CD4-positive, alpha-beta memory T cell (primary cell): ENCODE measurements at regions not wholly inside any gene's neighbourhood (a gene's known extent, or its start where the extent isn't known, plus 50 kb on each side); places are given as distances from the start of the nearest gene placed in this dataset.

Source experiments
- CTCF ChIA-PET: fragments of 350-600 bp; sonication (Branson Sonifier 250); formaldehyde crosslinking; loops from one replicate; lab custom pipeline; 2021; ENCODE audit warnings: inconsistent platforms; ENCODE audit not compliant: partially characterized antibody; lab: Charles Lee
- POLR2A ChIA-PET: fragments of 350-600 bp; sonication (Branson Sonifier 250); formaldehyde crosslinking; loops from one replicate; lab custom pipeline; 2021; ENCODE audit not compliant: partially characterized antibody; lab: Charles Lee
- DNase-seq, 5 donors: peaks; one replicate each; pipeline versions ENCODE4 v3.0.0 to v3.0.0-alpha.2; 2020 to 2022; ENCODE audit warnings: mixed read lengths in 1 of 5
- H3K27ac ChIP-seq: one replicate; pipeline ENCODE4 v1.7.0; 2013; ENCODE audit warnings: low read depth, low read length
- H3K27me3 ChIP-seq: 2 replicates; pipeline ENCODE4 v1.7.0; 2013; ENCODE audit warnings: mild to moderate bottlenecking, low read length, moderate library complexity; ENCODE audit not compliant: insufficient read depth
- H3K36me3 ChIP-seq: 2 replicates; pipeline ENCODE4 v1.7.0; 2013; ENCODE audit warnings: mild to moderate bottlenecking, low read length, moderate library complexity; ENCODE audit not compliant: insufficient read depth
- H3K4me1 ChIP-seq: 2 replicates; pipeline ENCODE4 v1.7.0; 2013; ENCODE audit warnings: mild to moderate bottlenecking, low read length, moderate library complexity; ENCODE audit not compliant: insufficient read depth
- H3K4me3 ChIP-seq, 2 donors: one replicate each; pipeline ENCODE4 v1.7.0; 2013; ENCODE audit warnings: low read length in 2 of 2, mild to moderate bottlenecking in 1 of 2
- H3K9me3 ChIP-seq, 2 donors: one replicate each; pipeline ENCODE4 v1.7.0; 2013; ENCODE audit warnings: low read length in 2 of 2, control low read depth in 1 of 2; ENCODE audit not compliant: control insufficient read depth in 1 of 2
- H3K27ac Mint-ChIP-seq, 7 donors: one replicate each; pipeline ENCODE4 v1.8.0; 2020 to 2021; ENCODE audit warnings: mixed read lengths in 7 of 7, mild to moderate bottlenecking in 6 of 7, inconsistent platforms in 3 of 7, moderate library complexity in 3 of 7
- H3K27me3 Mint-ChIP-seq, 2 donors: one replicate each; pipeline ENCODE4 v1.8.0; 2020 to 2021; ENCODE audit warnings: mixed read lengths in 2 of 2
- H3K36me3 Mint-ChIP-seq, 2 donors: one replicate each; pipeline ENCODE4 v1.8.0; 2020 to 2021; ENCODE audit warnings: mixed read lengths in 2 of 2, inconsistent platforms in 1 of 2, mild to moderate bottlenecking in 1 of 2
- H3K4me1 Mint-ChIP-seq, 4 donors: one replicate each; pipeline ENCODE4 v1.8.0; 2020 to 2021; ENCODE audit warnings: mixed read lengths in 4 of 4, mild to moderate bottlenecking in 1 of 4
- H3K4me3 Mint-ChIP-seq, 8 donors: one replicate each; pipeline ENCODE4 v1.8.0; 2020 to 2021; ENCODE audit warnings: mixed read lengths in 8 of 8, mild to moderate bottlenecking in 7 of 8, moderate library complexity in 6 of 8, inconsistent platforms in 3 of 8
- H3K9me3 Mint-ChIP-seq, 8 donors: one replicate each; pipeline ENCODE4 v1.8.0; 2020 to 2021; ENCODE audit warnings: mixed read lengths in 8 of 8, mild to moderate bottlenecking in 5 of 8, inconsistent platforms in 3 of 8, moderate library complexity in 1 of 8
- intact Hi-C: fragments of 100-400 bp; cut with micrococcal nuclease; formaldehyde crosslinking; loops from one replicate; pipeline ENCODE4 v1.15.1; 2023

DNA sequence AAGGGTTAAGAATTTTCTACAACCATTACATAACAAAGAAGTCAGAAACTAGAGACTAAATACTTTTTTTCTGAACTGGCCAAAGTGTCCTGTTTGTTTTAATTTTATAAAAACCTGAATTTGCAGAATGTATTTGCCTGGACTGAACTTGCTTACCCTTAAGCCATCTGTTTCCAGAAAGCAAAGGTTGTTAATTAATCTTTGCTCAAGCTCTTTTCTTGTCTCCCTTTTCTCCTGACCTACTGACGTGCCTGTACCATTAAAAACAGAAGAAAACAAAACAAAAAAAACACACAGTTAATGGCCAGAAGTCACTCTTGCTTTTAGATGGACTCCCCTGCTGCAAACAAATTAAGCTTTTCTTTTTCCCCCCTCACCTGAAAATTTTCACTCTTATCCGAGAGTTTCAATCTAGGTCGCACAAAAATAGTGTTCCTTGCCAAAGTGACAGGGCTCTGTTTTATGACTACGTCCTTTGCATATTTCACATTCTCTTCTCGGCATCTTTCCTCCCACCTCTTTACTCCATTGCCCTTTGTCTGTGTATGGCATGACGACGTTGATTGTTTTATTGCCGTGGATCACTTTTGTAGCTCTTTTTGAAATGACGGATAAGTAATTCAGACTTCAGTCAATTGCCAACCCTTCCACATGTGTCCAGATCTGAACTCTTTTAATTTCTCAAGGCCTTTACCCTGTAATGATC is 333.8 kb upstream of the GRIN3A start:
- no peak overlapping the region for H3K4me3 Mint-ChIP-seq
- H3K36me3 ChIP-seq, result no peaks in the 10 kb centered on the region
- no peak overlapping the region for H3K27ac ChIP-seq
- no peak overlapping the region for H3K4me3 ChIP-seq
- DNase-seq, result no peak
- intact Hi-C loops, result no loop called here
- H3K27ac Mint-ChIP-seq, result no peak overlapping the region
- no peaks in the 10 kb centered on the region for H3K4me1 ChIP-seq
- no peaks in the 10 kb centered on the region for H3K4me1 Mint-ChIP-seq
- no peaks in the 10 kb centered on the region for H3K27me3 Mint-ChIP-seq
- no peaks in the 10 kb centered on the region for H3K27me3 ChIP-seq
- H3K36me3 Mint-ChIP-seq, result no peaks in the 10 kb centered on the region
- no peaks in the 10 kb centered on the region for H3K9me3 ChIP-seq
- H3K9me3 Mint-ChIP-seq, result peaks cover 0 to 14% (median 5%) of the 10 kb centered on the region in 8 donors
- POLR2A ChIA-PET, result no interaction called here
- CTCF ChIA-PET, result no interaction called here

DNA sequence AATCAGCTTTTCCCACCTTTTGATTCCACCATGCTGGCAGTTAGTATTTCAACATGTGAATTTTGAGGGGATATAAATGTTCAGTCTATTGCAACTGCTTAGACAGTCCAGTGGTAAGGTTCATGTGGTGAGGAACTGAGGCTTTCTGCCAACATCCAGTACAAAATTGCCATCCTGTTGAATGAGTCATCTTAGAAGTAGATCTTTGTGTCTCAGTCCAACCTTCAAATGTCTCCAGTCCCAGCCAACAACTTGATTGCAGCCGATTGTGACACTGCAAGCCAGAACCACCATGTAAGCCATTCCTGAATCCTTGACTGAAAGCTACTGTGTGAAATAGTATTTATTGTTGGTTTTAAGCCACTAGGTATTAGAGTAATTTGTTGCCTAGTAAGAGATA is 331.5 kb upstream of the GRIN3A start:
- H3K27ac Mint-ChIP-seq, result no peak overlapping the region
- no peaks in the 10 kb centered on the region for H3K4me1 ChIP-seq
- intact Hi-C loops, result no loop called here
- no peak for DNase-seq
- no peaks in the 10 kb centered on the region for H3K27me3 ChIP-seq
- ChIA-PET POLR2A (no interaction called here), CTCF (no interaction called here)
- no peaks in the 10 kb centered on the region for H3K36me3 Mint-ChIP-seq
- no peak overlapping the region for H3K27ac ChIP-seq
- no peaks in the 10 kb centered on the region for H3K9me3 ChIP-seq
- H3K36me3 ChIP-seq, result no peaks in the 10 kb centered on the region
- peaks cover 0 to 14% (median 5%) of the 10 kb centered on the region in 8 donors for H3K9me3 Mint-ChIP-seq
- no peak overlapping the region for H3K4me3 ChIP-seq
- H3K4me3 Mint-ChIP-seq, result no peak overlapping the region
- H3K27me3 Mint-ChIP-seq, result no peaks in the 10 kb centered on the region
- H3K4me1 Mint-ChIP-seq, result no peaks in the 10 kb centered on the region

DNA sequence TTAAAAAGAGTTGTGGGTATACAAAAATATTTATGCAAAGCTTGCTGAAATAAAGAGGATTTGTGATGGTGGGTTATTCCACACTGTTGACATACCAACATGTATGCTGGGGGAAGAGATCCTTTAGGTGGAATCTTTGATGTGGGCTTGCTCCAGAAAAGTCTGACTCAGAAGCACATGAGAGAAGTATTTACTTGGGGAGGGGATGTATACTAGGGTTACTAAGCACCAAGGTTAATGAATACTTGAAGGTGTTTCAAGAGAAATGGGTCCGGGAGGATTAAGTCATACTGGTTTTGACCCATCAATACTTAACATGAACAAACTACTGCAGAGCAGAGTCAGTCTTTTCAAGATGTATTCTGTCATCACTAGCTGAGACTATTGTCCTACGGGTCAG is 316.4 kb upstream of the GRIN3A start:
- intact Hi-C loops, result loop anchor here (10.0 kb wide), 1 partner anchor 60 kb away; no protein-coding TSS in a partner anchor
- Mint-ChIP-seq H3K4me1 (no peaks in the 10 kb centered on the region), H3K9me3 (peaks cover 0 to 7% (median 1%) of the 10 kb centered on the region in 8 donors), H3K27ac (no peak overlapping the region), H3K4me3 (no peak overlapping the region), H3K27me3 (no peaks in the 10 kb centered on the region), H3K36me3 (no peaks in the 10 kb centered on the region)
- DNase-seq, result no peak
- H3K36me3 ChIP-seq, result no peaks in the 10 kb centered on the region
- H3K4me3 ChIP-seq, result no peak overlapping the region
- no peaks in the 10 kb centered on the region for H3K9me3 ChIP-seq
- no peaks in the 10 kb centered on the region for H3K4me1 ChIP-seq
- no peak overlapping the region for H3K27ac ChIP-seq
- ChIA-PET CTCF (no interaction called here), POLR2A (no interaction called here)
- H3K27me3 ChIP-seq, result no peaks in the 10 kb centered on the region

DNA sequence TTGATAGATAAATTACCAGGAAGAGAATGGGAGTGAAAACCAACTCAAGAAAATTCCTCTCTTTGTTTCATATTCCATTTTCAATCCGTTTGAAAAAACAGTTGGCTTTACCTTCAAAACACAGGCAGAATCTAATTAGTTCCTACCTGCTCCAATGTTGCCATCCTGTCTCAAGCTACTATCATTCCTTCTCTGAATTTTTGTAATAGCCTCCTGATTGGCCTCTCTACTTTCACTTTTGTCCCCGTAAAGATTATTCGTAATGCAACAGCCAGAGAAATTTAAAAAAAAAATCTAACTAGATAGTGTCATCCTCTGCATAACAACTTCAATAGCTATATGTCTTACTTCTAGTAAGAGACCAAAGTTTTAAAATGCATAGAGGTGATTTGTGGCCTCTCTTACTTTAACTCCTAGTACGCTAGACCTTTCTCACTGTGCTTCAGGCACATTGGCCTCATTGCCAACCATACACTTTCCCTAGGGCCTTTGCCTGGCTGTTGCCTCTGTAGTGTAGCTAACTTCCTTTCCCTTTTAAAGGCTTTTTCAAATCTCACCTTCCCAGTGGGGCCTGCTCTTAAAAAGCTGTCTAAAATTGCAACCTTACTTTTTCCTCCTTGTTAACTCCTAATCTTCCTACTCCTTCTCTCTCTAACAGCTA is 311.3 kb upstream of the GRIN3A start:
- POLR2A ChIA-PET, result no interaction called here

DNA sequence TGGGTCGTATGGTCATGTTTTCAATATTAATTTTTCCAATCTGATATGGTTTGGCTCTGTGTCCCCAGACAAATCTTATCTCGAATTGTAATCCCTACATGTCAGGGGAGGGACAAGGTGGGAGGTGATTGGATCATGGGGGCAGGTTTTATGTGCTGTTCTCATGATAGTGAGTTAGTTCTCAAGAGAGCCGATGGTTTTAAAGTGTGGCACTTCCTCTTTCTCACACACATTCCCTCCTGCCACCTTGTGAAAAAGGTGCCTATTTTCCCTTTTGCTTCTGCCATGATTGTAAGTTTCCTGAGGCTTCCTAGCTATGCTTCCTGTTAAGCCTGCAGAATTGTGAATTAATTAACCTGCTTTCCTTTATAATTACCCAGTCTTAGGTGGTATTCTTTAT is 309.1 kb upstream of the GRIN3A start:
- Mint-ChIP-seq H3K27me3 (no peaks in the 10 kb centered on the region), H3K9me3 (peaks cover 0 to 10% (median 5%) of the 10 kb centered on the region in 8 donors), H3K36me3 (no peaks in the 10 kb centered on the region), H3K27ac (no peak overlapping the region), H3K4me3 (no peak overlapping the region), H3K4me1 (no peaks in the 10 kb centered on the region)
- intact Hi-C loops, result no loop called here
- no peaks in the 10 kb centered on the region for H3K36me3 ChIP-seq
- no peak for DNase-seq
- CTCF ChIA-PET, result no interaction called here
- H3K4me3 ChIP-seq, result no peak overlapping the region
- no peak overlapping the region for H3K27ac ChIP-seq
- H3K27me3 ChIP-seq, result no peaks in the 10 kb centered on the region
- POLR2A ChIA-PET, result no interaction called here
- no peaks in the 10 kb centered on the region for H3K4me1 ChIP-seq
- no peaks in the 10 kb centered on the region for H3K9me3 ChIP-seq

More for the DNA sequence above, 311.3 kb upstream of the GRIN3A start:
- Mint-ChIP-seq H3K36me3 (no peaks in the 10 kb centered on the region), H3K27ac (no peak overlapping the region), H3K4me1 (no peaks in the 10 kb centered on the region), H3K4me3 (peak overlapping the region in 1 of 8 donors; percentile 13), H3K9me3 (peaks cover 0 to 8% (median 4%) of the 10 kb centered on the region in 8 donors), H3K27me3 (no peaks in the 10 kb centered on the region)
- Histone ChIP-seq H3K9me3 (no peaks in the 10 kb centered on the region), H3K27ac (no peak overlapping the region), H3K36me3 (no peaks in the 10 kb centered on the region), H3K27me3 (no peaks in the 10 kb centered on the region), H3K4me1 (no peaks in the 10 kb centered on the region), H3K4me3 (no peak overlapping the region)
- no peak for DNase-seq
- CTCF ChIA-PET, result no interaction called here
- intact Hi-C loops, result loop anchor here (10.0 kb wide), 1 partner anchor 55 kb away; no protein-coding TSS in a partner anchor

DNA sequence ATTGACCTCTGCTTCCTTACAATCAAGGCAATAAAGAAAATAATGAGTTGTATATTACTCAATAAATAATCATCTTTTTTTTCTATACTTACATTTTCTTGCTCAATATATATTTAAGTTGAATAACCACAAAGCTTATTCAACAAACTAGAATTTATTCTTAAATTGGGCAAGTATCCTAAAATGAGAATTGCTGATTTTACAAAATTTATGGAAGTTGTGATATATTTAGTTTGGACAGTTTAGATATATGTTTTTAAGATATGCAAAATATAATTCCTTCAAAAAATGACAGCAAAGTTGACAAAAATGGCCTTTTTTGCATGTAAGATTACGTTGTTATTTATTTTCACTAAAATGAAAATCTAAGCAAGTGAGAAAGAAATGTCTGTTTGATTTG is 305.7 kb upstream of the GRIN3A start:
- no peaks in the 10 kb centered on the region for H3K4me1 Mint-ChIP-seq
- H3K36me3 Mint-ChIP-seq, result no peaks in the 10 kb centered on the region
- Histone ChIP-seq H3K4me3 (no peak overlapping the region), H3K9me3 (no peaks in the 10 kb centered on the region), H3K27me3 (no peaks in the 10 kb centered on the region), H3K27ac (no peak overlapping the region), H3K36me3 (no peaks in the 10 kb centered on the region), H3K4me1 (no peaks in the 10 kb centered on the region)
- DNase-seq, result no peak
- CTCF ChIA-PET, result no interaction called here
- intact Hi-C loops, result no loop called here
- H3K27ac Mint-ChIP-seq, result no peak overlapping the region
- no peak overlapping the region for H3K4me3 Mint-ChIP-seq
- H3K9me3 Mint-ChIP-seq, result peaks cover 0 to 15% (median 5%) of the 10 kb centered on the region in 8 donors
- H3K27me3 Mint-ChIP-seq, result no peaks in the 10 kb centered on the region
- POLR2A ChIA-PET, result no interaction called here

DNA sequence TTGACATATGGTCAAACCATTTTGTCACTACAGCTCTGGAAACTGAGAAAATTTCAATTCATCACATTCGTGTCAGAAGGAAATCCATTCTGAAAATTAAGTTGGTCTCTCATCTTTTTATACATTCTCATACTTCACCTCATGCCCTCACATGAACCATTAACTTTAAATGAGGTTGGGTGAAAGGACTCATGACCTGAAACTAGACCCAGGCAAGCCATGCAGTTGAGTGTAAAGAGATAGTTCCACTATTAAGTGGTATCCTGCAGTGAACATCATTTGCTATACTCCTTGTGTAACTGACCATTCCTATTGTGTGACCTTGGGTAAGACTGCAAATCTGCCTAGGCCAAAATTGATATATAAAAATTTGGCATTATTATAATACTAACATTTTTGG is 299.6 kb upstream of the GRIN3A start:
- no peaks in the 10 kb centered on the region for H3K4me1 Mint-ChIP-seq
- ChIA-PET POLR2A (no interaction called here), CTCF (no interaction called here)
- Histone ChIP-seq H3K27me3 (no peaks in the 10 kb centered on the region), H3K36me3 (no peaks in the 10 kb centered on the region), H3K4me3 (no peak overlapping the region), H3K4me1 (no peaks in the 10 kb centered on the region), H3K9me3 (no peaks in the 10 kb centered on the region), H3K27ac (no peak overlapping the region)
- H3K27me3 Mint-ChIP-seq, result no peaks in the 10 kb centered on the region
- intact Hi-C loops, result no loop called here
- peaks cover 0 to 11% (median 3%) of the 10 kb centered on the region in 8 donors for H3K9me3 Mint-ChIP-seq
- no peaks in the 10 kb centered on the region for H3K36me3 Mint-ChIP-seq
- DNase-seq, result no peak
- H3K4me3 Mint-ChIP-seq, result no peak overlapping the region
- no peak overlapping the region for H3K27ac Mint-ChIP-seq
